ENCODE measurements at regions not wholly inside any gene's neighbourhood (a gene's known extent, or its start where the extent isn't known, plus 50 kb on each side); places are given as distances from the start of the nearest gene placed in this dataset.

- no peak for TF ChIP-seq CTCF (IDR thresholded peaks at IDR 0.05)
- Mint-ChIP-seq H3K4me1 (ENCODE audit: unreplicated experiment) (no peaks in the 10 kb centered on the region), H3K36me3 (ENCODE audit: unreplicated experiment) (no peaks in the 10 kb centered on the region), H3K4me3 (ENCODE audit: unreplicated experiment) (no peak overlapping the region), H3K27me3 (ENCODE audit: unreplicated experiment) (peaks cover 10% of the 10 kb centered on the region), H3K9me3 (ENCODE audit: unreplicated experiment) (no peaks in the 10 kb centered on the region), H3K27ac (ENCODE audit: unreplicated experiment) (no peak overlapping the region)
- no peak for DNase-seq (ENCODE audit: extremely low spot score, unreplicated experiment)
Observed at GRCh38 chr7:25349283-25350017, 121.2 kb upstream of the NPVF start.

DNA sequence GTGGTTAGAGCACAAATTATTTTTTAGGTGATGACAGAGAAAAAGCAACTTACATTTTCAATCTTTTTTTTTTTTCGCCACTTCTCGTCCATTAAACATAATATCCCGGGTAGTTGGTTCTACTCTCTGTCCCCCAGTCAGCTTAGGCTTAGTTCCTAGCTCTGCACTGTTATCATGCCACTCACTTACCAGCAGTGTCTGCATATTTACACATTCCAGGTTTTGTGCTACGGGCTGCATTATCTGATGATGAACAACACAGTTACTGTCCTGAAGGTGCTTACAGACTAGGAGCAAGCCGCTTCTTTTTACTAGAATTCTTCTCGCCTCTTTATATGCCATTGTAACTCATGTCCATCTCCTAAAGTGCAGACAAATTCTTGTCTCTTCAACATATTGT is 121.8 kb upstream of the NPVF start:
- Mint-ChIP-seq H3K9me3 (ENCODE audit: unreplicated experiment) (no peaks in the 10 kb centered on the region), H3K4me1 (ENCODE audit: unreplicated experiment) (no peaks in the 10 kb centered on the region), H3K4me3 (ENCODE audit: unreplicated experiment) (no peak overlapping the region), H3K27ac (ENCODE audit: unreplicated experiment) (no peak overlapping the region), H3K36me3 (ENCODE audit: unreplicated experiment) (no peaks in the 10 kb centered on the region), H3K27me3 (ENCODE audit: unreplicated experiment) (peaks cover 8% of the 10 kb centered on the region)
- TF ChIP-seq CTCF (IDR thresholded peaks at IDR 0.05) = no peak
- DNase-seq (ENCODE audit: extremely low spot score, unreplicated experiment) = no peak

GRCh38 chr7:25351761-25352160 is 123.5 kb upstream of the NPVF start:
- peaks cover 8% of the 10 kb centered on the region for H3K27me3 Mint-ChIP-seq (ENCODE audit: unreplicated experiment)
- no peak overlapping the region for H3K4me3 Mint-ChIP-seq (ENCODE audit: unreplicated experiment)
- no peaks in the 10 kb centered on the region for H3K4me1 Mint-ChIP-seq (ENCODE audit: unreplicated experiment)
- no peak for DNase-seq (ENCODE audit: extremely low spot score, unreplicated experiment)
- H3K9me3 Mint-ChIP-seq (ENCODE audit: unreplicated experiment) = no peaks in the 10 kb centered on the region
- no peaks in the 10 kb centered on the region for H3K36me3 Mint-ChIP-seq (ENCODE audit: unreplicated experiment)
- no peak for TF ChIP-seq CTCF (IDR thresholded peaks at IDR 0.05)
- H3K27ac Mint-ChIP-seq (ENCODE audit: unreplicated experiment) = no peak overlapping the region

GRCh38 chr7:25353196-25353595 is 124.9 kb upstream of the NPVF start:
- H3K27me3 Mint-ChIP-seq (ENCODE audit: unreplicated experiment) = peaks cover 3% of the 10 kb centered on the region
- H3K4me3 Mint-ChIP-seq (ENCODE audit: unreplicated experiment) = no peak overlapping the region
- H3K4me1 Mint-ChIP-seq (ENCODE audit: unreplicated experiment) = no peaks in the 10 kb centered on the region
- no peak overlapping the region for H3K27ac Mint-ChIP-seq (ENCODE audit: unreplicated experiment)
- H3K9me3 Mint-ChIP-seq (ENCODE audit: unreplicated experiment) = no peaks in the 10 kb centered on the region
- no peak for TF ChIP-seq CTCF (IDR thresholded peaks at IDR 0.05)
- no peaks in the 10 kb centered on the region for H3K36me3 Mint-ChIP-seq (ENCODE audit: unreplicated experiment)
- DNase-seq (ENCODE audit: extremely low spot score, unreplicated experiment) = no peak

GRCh38 chr7:25353732-25354131 is 125.4 kb upstream of the NPVF start:
- DNase-seq (ENCODE audit: extremely low spot score, unreplicated experiment) = no peak

More at GRCh38 chr7:25353732-25354131, 125.4 kb upstream of the NPVF start:
- peaks cover 7% of the 10 kb centered on the region for H3K27me3 Mint-ChIP-seq (ENCODE audit: unreplicated experiment)
- no peaks in the 10 kb centered on the region for H3K4me1 Mint-ChIP-seq (ENCODE audit: unreplicated experiment)
- no peak overlapping the region for H3K27ac Mint-ChIP-seq (ENCODE audit: unreplicated experiment)
- H3K4me3 Mint-ChIP-seq (ENCODE audit: unreplicated experiment) = no peak overlapping the region
- no peaks in the 10 kb centered on the region for H3K36me3 Mint-ChIP-seq (ENCODE audit: unreplicated experiment)
- no peaks in the 10 kb centered on the region for H3K9me3 Mint-ChIP-seq (ENCODE audit: unreplicated experiment)
- TF ChIP-seq CTCF (IDR thresholded peaks at IDR 0.05) = no peak
